ENCODE measurements at regions not wholly inside any gene's neighbourhood (a gene's known extent, or its start where the extent isn't known, plus 50 kb on each side); places are given as distances from the start of the nearest gene placed in this dataset.
"Not testable (repeated sequence)": the region's sequence is repeated elsewhere in the genome, so short reads cannot be mapped to it uniquely, and the experiment has no call there.

GRCh38 chr15:36109943-36110658, 469.3 kb upstream of the CDIN1 start:
- Mint-ChIP-seq H3K4me1 (no peaks in the 10 kb centered on the region), H3K27ac (no peak overlapping the region), H3K4me3 (no peak overlapping the region), H3K9me3 (peaks cover 0 to 3% (median 0%) of the 10 kb centered on the region in 3 donors), H3K36me3 (no peaks in the 10 kb centered on the region), H3K27me3 (no peaks in the 10 kb centered on the region)

DNA sequence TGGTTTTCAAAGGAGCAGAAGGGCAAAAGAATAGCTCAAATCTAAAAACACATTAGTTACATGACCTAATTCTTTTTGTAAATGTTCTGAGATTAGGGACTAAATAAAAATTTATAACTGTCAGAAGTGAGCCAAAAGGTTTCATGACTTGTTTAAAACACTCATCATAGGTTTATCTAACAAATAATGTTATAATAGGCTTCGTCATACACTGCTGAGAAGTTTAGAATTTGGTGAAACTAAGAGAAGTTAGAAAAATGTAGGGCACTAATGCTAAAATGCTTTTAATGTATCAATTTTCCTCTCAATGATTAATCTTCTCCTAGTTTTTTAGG, 468.8 kb upstream of the CDIN1 start:
- Mint-ChIP-seq H3K4me3 (no peak overlapping the region), H3K36me3 (no peaks in the 10 kb centered on the region), H3K27ac (no peak overlapping the region), H3K27me3 (no peaks in the 10 kb centered on the region), H3K9me3 (peaks cover 0 to 3% (median 0%) of the 10 kb centered on the region in 3 donors), H3K4me1 (no peaks in the 10 kb centered on the region)

GRCh38 chr15:36117296-36117787, 462.1 kb upstream of the CDIN1 start:
- H3K36me3 Mint-ChIP-seq: no peaks in the 10 kb centered on the region
- H3K27me3 Mint-ChIP-seq: no peaks in the 10 kb centered on the region
- H3K9me3 Mint-ChIP-seq: peaks cover 0 to 11% (median 3%) of the 10 kb centered on the region in 3 donors
- H3K4me1 Mint-ChIP-seq: no peaks in the 10 kb centered on the region
- H3K4me3 Mint-ChIP-seq: no peak overlapping the region
- H3K27ac Mint-ChIP-seq: no peak overlapping the region

DNA sequence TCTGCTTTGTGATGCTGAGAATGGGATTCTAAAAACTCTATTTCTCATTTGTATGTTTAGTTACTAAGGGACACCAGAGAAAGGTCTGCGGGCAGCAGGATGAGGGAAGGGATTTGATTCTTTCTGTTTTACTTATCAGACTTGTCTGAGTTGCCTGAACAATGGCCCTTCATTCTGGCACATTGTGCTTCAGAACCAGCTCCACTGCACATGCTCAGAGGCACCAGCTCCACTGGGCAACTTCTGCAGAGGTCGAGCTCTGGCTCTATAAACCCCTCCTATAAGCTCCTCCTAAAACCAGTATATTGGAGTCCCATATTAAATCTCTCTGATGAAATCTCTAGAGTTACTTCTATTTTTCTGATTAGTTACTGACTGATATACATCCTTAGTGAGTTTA, 453.2 kb upstream of the CDIN1 start:
- H3K36me3 Mint-ChIP-seq: no peaks in the 10 kb centered on the region
- no peak overlapping the region for H3K27ac Mint-ChIP-seq
- H3K27me3 Mint-ChIP-seq: no peaks in the 10 kb centered on the region
- no peak overlapping the region for H3K4me3 Mint-ChIP-seq
- H3K4me1 Mint-ChIP-seq: peaks cover 0 to 1% (median 0%) of the 10 kb centered on the region in 3 donors
- H3K9me3 Mint-ChIP-seq: peaks cover 0 to 12% (median 3%) of the 10 kb centered on the region in 3 donors

GRCh38 chr15:36130641-36131310, 448.6 kb upstream of the CDIN1 start:
- peaks cover 0 to under 1% (median 0%) of the 10 kb centered on the region in 3 donors for H3K4me1 Mint-ChIP-seq

DNA sequence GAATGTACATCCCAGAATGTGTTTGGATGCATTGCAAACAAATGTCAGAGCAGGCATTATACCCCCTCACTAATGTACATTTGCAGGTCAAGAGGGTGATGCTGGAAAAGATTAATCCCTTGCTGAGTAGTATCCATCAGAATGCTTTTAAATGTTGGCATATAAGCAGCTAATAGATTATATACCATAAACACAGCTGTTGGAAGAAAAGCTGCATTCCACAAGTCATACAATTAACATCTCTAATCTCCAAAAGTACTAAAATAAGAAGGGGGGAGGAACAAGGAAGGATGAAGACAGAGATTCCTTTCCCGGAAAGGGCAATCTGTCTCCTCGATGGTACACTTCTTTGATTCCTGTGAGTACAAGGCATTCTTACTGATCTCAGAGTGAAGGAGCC, 445.7 kb upstream of the CDIN1 start:
- Mint-ChIP-seq H3K36me3 (no peaks in the 10 kb centered on the region), H3K4me3 (no peak overlapping the region)

More at GRCh38 chr15:36130641-36131310, 448.6 kb upstream of the CDIN1 start:
- no peak overlapping the region for H3K27ac Mint-ChIP-seq
- H3K4me3 Mint-ChIP-seq: no peak overlapping the region
- peaks cover 1% of the 10 kb centered on the region for H3K27me3 Mint-ChIP-seq
- peaks cover 0 to 7% (median 0%) of the 10 kb centered on the region in 3 donors for H3K9me3 Mint-ChIP-seq
- H3K36me3 Mint-ChIP-seq: no peaks in the 10 kb centered on the region

GRCh38 chr15:36136049-36136448, 443.4 kb upstream of the CDIN1 start:
- no peaks in the 10 kb centered on the region for H3K4me1 Mint-ChIP-seq
- H3K9me3 Mint-ChIP-seq: peaks cover 0 to 14% (median 3%) of the 10 kb centered on the region in 3 donors
- no peak overlapping the region for H3K4me3 Mint-ChIP-seq
- no peaks in the 10 kb centered on the region for H3K36me3 Mint-ChIP-seq
- no peak overlapping the region for H3K27ac Mint-ChIP-seq
- H3K27me3 Mint-ChIP-seq: peaks cover 1% of the 10 kb centered on the region

More for the DNA sequence above, 445.7 kb upstream of the CDIN1 start:
- H3K27ac Mint-ChIP-seq: no peak overlapping the region
- H3K4me1 Mint-ChIP-seq: no peaks in the 10 kb centered on the region
- H3K27me3 Mint-ChIP-seq: peaks cover 1% of the 10 kb centered on the region
- peaks cover 0 to 11% (median 0%) of the 10 kb centered on the region in 3 donors for H3K9me3 Mint-ChIP-seq

DNA sequence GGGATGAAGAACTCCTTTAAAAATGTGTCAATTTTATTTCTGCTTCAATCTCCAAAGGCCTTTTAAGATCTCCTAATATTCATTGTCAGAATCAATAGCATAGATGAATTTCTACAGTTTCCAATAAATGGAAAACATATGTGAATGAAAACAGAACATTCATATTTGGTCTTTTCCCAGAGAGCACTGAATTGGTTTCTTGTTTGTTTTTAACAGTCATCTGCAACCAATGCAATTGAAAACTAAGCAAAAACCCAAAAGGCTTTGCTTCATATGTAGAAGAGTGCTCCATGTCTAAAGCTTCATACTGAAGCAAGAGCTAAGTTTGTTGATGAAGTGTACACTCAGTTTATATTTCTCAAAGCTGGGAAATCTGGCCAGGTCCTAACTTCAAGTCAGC, 426.5 kb upstream of the CDIN1 start:
- Mint-ChIP-seq H3K4me3 (no peak overlapping the region), H3K36me3 (no peaks in the 10 kb centered on the region), H3K9me3 (peaks cover 2 to 6% (median 3%) of the 10 kb centered on the region in 3 donors), H3K27me3 (no peaks in the 10 kb centered on the region), H3K4me1 (no peaks in the 10 kb centered on the region), H3K27ac (no peak overlapping the region)

DNA sequence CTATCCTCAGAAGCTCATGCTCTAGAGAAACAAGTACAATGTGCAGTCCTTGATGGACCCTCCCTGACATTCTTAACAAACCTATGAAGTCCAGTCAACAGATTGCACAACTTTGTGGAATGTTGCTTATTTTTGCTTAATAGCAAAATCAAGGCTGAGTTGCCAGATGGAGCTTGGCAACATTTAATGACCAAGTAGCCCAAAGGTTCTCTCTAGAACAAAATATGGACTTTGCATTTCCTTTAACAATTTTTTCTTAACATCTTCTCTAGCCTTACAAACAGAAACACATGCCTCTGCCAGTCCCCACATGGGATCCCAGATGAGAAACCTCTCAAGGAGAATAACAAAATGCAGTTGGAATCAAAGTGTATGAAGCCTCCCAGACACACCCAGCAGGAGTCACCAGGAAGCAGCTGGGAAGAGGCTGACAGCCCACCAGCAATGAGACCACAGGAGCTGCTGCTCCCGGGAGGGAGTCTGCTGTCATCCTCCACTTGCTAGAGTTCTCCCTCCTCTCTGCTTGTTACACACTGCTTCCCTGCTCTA, 422.5 kb upstream of the CDIN1 start:
- Mint-ChIP-seq H3K4me1 (no peaks in the 10 kb centered on the region), H3K36me3 (no peaks in the 10 kb centered on the region), H3K9me3 (peaks cover 0 to 3% (median 2%) of the 10 kb centered on the region in 3 donors), H3K27me3 (no peaks in the 10 kb centered on the region), H3K4me3 (no peak overlapping the region), H3K27ac (no peak overlapping the region)

DNA sequence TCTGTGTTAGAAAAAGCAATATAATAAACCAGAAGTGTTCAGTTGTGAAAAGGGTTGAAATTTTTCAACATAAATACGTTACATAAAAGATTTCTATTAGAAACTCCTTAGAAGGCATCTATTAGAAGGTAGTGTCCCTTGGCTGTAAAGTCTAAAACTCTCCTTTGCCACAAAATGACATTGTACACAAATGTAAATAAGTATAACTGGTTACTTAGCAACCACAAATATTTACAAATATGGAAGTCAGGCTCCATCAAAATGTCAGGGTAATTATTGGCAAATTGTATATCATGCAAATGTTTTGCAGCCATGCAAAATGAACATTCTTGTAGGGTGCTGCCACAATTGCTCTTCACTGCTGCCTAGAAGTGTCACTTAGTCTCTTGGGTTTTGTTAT, 419.1 kb upstream of the CDIN1 start:
- Mint-ChIP-seq H3K4me3 (no peak overlapping the region), H3K36me3 (no peaks in the 10 kb centered on the region), H3K4me1 (no peaks in the 10 kb centered on the region), H3K9me3 (peaks cover 0 to 3% (median 1%) of the 10 kb centered on the region in 3 donors), H3K27ac (no peak overlapping the region), H3K27me3 (no peaks in the 10 kb centered on the region)

- peaks cover 0 to 1% (median 0%) of the 10 kb centered on the region in 3 donors for H3K9me3 Mint-ChIP-seq
- no peaks in the 10 kb centered on the region for H3K4me1 Mint-ChIP-seq
- H3K27me3 Mint-ChIP-seq: no peaks in the 10 kb centered on the region
- H3K36me3 Mint-ChIP-seq: no peaks in the 10 kb centered on the region
- no peak overlapping the region for H3K27ac Mint-ChIP-seq
- no peak overlapping the region for H3K4me3 Mint-ChIP-seq
These were observed 418.3 kb upstream of the CDIN1 start for GRCh38 chr15:36161108-36161507.

DNA sequence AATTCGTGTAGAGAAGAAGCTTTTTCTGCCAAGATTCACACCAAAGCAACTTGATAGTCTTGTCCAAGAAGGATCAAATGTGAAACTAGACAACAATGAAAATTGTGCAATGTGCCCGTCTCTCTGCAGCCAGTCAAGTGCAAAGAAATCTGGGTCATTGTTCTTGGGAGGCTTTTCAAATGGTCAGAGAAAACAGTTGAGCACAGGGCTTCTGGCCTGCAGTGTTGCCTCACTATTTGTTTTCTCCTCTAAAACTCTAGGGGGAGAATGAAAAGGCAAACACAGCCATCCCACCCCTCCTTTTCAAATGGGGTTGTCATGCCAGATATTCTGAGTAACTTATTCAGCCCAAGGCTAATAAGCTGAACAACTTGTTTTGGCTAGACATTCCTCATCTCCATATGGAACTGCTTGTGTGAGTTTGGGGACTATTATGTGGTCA, 417.6 kb upstream of the CDIN1 start:
- no peak overlapping the region for H3K27ac Mint-ChIP-seq
- H3K27me3 Mint-ChIP-seq: no peaks in the 10 kb centered on the region
- peaks cover 0 to 1% (median 0%) of the 10 kb centered on the region in 3 donors for H3K9me3 Mint-ChIP-seq
- H3K4me1 Mint-ChIP-seq: no peaks in the 10 kb centered on the region
- H3K4me3 Mint-ChIP-seq: no peak overlapping the region
- H3K36me3 Mint-ChIP-seq: no peaks in the 10 kb centered on the region

- H3K4me1 Mint-ChIP-seq, H3K27me3 Mint-ChIP-seq, H3K9me3 Mint-ChIP-seq, H3K4me3 Mint-ChIP-seq, H3K36me3 Mint-ChIP-seq, H3K27ac Mint-ChIP-seq: not testable (repeated sequence)
These were observed 415.4 kb upstream of the CDIN1 start for GRCh38 chr15:36163983-36164382.

DNA sequence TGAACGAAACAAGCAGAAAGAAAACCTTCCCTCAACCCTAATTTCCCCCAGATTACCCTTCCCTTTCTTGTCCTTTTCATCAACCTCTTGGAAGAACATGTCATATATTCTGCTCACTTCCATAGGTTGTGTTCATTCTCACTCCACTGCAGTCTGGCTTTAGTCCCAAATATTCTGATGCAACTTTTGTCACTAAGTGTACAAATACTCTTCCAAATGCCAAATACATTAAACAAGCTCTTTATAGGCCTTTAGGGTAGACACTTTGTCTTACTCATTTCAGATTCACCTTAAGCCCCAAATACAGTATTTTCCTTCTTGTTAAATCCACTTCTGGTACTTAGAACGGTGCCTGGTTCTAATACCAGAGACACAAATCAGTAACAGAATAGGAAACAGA, 406.5 kb upstream of the CDIN1 start:
- H3K4me3 Mint-ChIP-seq: no peak overlapping the region
- no peaks in the 10 kb centered on the region for H3K36me3 Mint-ChIP-seq
- peaks cover 0 to 8% (median 2%) of the 10 kb centered on the region in 3 donors for H3K9me3 Mint-ChIP-seq
- H3K4me1 Mint-ChIP-seq: no peaks in the 10 kb centered on the region
- H3K27ac Mint-ChIP-seq: no peak overlapping the region
- H3K27me3 Mint-ChIP-seq: no peaks in the 10 kb centered on the region

DNA sequence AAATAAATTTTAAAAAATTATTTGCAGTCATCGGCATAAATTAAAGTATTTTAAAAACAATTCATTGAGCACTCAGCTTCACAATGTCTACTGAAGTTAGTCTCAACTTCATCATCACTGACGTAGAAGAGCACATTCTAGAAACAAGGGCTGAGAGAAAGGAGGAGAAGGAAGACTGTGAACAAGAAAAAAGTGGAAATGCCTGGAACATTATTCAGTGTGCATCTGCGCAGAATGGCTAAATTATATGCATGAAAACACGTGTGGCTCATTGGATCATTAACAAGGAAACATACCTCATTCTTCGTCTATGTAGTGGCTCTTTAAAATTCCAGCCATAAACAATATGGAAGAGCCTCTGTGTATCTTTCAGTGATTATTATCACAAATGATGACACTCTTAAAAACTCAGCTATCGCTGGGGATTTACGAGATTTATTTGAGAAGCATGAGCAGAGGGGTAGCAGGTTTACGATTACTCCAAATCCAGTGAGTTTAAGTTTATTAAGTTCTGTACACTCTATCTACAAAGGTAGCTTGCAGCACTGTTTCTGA, 404.2 kb upstream of the CDIN1 start:
- H3K27ac Mint-ChIP-seq: no peak overlapping the region

More for the DNA sequence above, 404.2 kb upstream of the CDIN1 start:
- Mint-ChIP-seq H3K27me3 (no peaks in the 10 kb centered on the region), H3K4me3 (no peak overlapping the region), H3K36me3 (no peaks in the 10 kb centered on the region), H3K9me3 (peaks cover 2 to 4% (median 3%) of the 10 kb centered on the region in 3 donors), H3K4me1 (no peaks in the 10 kb centered on the region)

Measured in IgD-negative memory B cell (primary cell).